ENCODE measurements at regions not wholly inside any gene's neighbourhood (a gene's known extent, or its start where the extent isn't known, plus 50 kb on each side); places are given as distances from the start of the nearest gene placed in this dataset.

GRCh38 chr6:77073410-77073760 lies 389.9 kb downstream of the HTR1B start:
- no peaks in the 10 kb centered on the region for H3K36me3 ChIP-seq (ENCODE audit: low read depth)
- H3K4me2 ChIP-seq, result no peak overlapping the region
- no TSS peak for BruUV-seq (replicated peaks)
- no peak overlapping the region for H2AFZ ChIP-seq
- POLR2A ChIA-PET (ENCODE audit: unreplicated experiment), result no interaction called here
- intact Hi-C loops (cut with micrococcal nuclease; ENCODE audit: unreplicated experiment), result no loop called here
- DNase-seq, result no peak
- no peaks in the 10 kb centered on the region for H3K79me2 ChIP-seq (ENCODE audit: low read depth)
- H3K27ac ChIP-seq, result no peak overlapping the region
- H4K20me1 ChIP-seq (ENCODE audit: insufficient read depth), result no peaks in the 10 kb centered on the region
- CTCF ChIA-PET, result no interaction called here
- H3K4me3 ChIP-seq, result no peak overlapping the region
- H3K9me3 ChIP-seq (ENCODE audit: insufficient read depth, low read depth), result no peaks in the 10 kb centered on the region
- H3K9me2 ChIP-seq (ENCODE audit: insufficient read depth), result no peaks in the 10 kb centered on the region
- H3K4me1 ChIP-seq (replicated peaks; ENCODE audit: insufficient read depth), result no peaks in the 10 kb centered on the region
- no peaks in the 10 kb centered on the region for H3F3A ChIP-seq (ENCODE audit: insufficient read depth, low read depth)
- no peak for TF ChIP-seq CTCF (conservative IDR thresholded peaks at IDR 0.05)
- no peak for TF ChIP-seq EZH2 (IDR thresholded peaks at IDR 0.05; ENCODE audit: low read depth)
- no peaks in the 10 kb centered on the region for H3K27me3 ChIP-seq (ENCODE audit: insufficient read depth, low read depth)

- BruUV-seq (replicated peaks), result no TSS peak
- Histone ChIP-seq H3K9me2 (ENCODE audit: insufficient read depth) (no peaks in the 10 kb centered on the region), H3K9me3 (ENCODE audit: insufficient read depth, low read depth) (no peaks in the 10 kb centered on the region), H3K4me3 (no peak overlapping the region), H3K79me2 (ENCODE audit: low read depth) (no peaks in the 10 kb centered on the region), H3F3A (ENCODE audit: insufficient read depth, low read depth) (no peaks in the 10 kb centered on the region), H3K27me3 (ENCODE audit: insufficient read depth, low read depth) (no peaks in the 10 kb centered on the region), H2AFZ (no peak overlapping the region), H4K20me1 (ENCODE audit: insufficient read depth) (no peaks in the 10 kb centered on the region), H3K27ac (no peak overlapping the region), H3K4me1 (replicated peaks; ENCODE audit: insufficient read depth) (no peaks in the 10 kb centered on the region), H3K36me3 (ENCODE audit: low read depth) (no peaks in the 10 kb centered on the region), H3K4me2 (no peak overlapping the region)
- DNase-seq, result no peak
- POLR2A ChIA-PET (ENCODE audit: unreplicated experiment), result no interaction called here
- CTCF ChIA-PET, result no interaction called here
- intact Hi-C loops (cut with micrococcal nuclease; ENCODE audit: unreplicated experiment), result no loop called here
- TF ChIP-seq EZH2 (IDR thresholded peaks at IDR 0.05; ENCODE audit: low read depth) (no peak), CTCF (conservative IDR thresholded peaks at IDR 0.05) (no peak)
These were observed 390.4 kb downstream of the HTR1B start for GRCh38 chr6:77072694-77073409.

- DNase-seq, result no peak
- CTCF ChIA-PET, result no interaction called here
- H3K27ac ChIP-seq, result no peak overlapping the region
- H3K36me3 ChIP-seq (ENCODE audit: low read depth), result no peaks in the 10 kb centered on the region
- H3K9me3 ChIP-seq (ENCODE audit: insufficient read depth, low read depth), result no peaks in the 10 kb centered on the region
- intact Hi-C loops (cut with micrococcal nuclease; ENCODE audit: unreplicated experiment), result no loop called here
- POLR2A ChIA-PET (ENCODE audit: unreplicated experiment), result no interaction called here
- TF ChIP-seq CTCF (conservative IDR thresholded peaks at IDR 0.05) (no peak), EZH2 (IDR thresholded peaks at IDR 0.05; ENCODE audit: low read depth) (no peak)
- H3K27me3 ChIP-seq (ENCODE audit: insufficient read depth, low read depth), result no peaks in the 10 kb centered on the region
- no peak overlapping the region for H3K4me3 ChIP-seq
- no TSS peak for BruUV-seq (replicated peaks)
- H3K9me2 ChIP-seq (ENCODE audit: insufficient read depth), result 0 out of 2 replicates have a peak, but pooled peaks cover 4% of the 10 kb centered on the region
- no peak overlapping the region for H3K4me2 ChIP-seq
- H2AFZ ChIP-seq, result no peak overlapping the region
- H3F3A ChIP-seq (ENCODE audit: insufficient read depth, low read depth), result no peaks in the 10 kb centered on the region
- no peaks in the 10 kb centered on the region for H4K20me1 ChIP-seq (ENCODE audit: insufficient read depth)
- no peaks in the 10 kb centered on the region for H3K4me1 ChIP-seq (replicated peaks; ENCODE audit: insufficient read depth)
- no peaks in the 10 kb centered on the region for H3K79me2 ChIP-seq (ENCODE audit: low read depth)
These were observed 399.8 kb downstream of the HTR1B start for GRCh38 chr6:77063494-77063893.
